HG03060 (cell line): ENCODE measurements at regions not wholly inside any gene's neighbourhood (a gene's known extent, or its start where the extent isn't known, plus 50 kb on each side); places are given as distances from the start of the nearest gene placed in this dataset.

Experiments
- ATAC-seq: cut with Tn5 transposase; IDR thresholded peaks from one replicate; pipeline ENCODE4 v1.9.1; 2021; ENCODE audit warnings: low read depth, moderate number of reproducible peaks; ENCODE audit not compliant: unreplicated experiment

DNA sequence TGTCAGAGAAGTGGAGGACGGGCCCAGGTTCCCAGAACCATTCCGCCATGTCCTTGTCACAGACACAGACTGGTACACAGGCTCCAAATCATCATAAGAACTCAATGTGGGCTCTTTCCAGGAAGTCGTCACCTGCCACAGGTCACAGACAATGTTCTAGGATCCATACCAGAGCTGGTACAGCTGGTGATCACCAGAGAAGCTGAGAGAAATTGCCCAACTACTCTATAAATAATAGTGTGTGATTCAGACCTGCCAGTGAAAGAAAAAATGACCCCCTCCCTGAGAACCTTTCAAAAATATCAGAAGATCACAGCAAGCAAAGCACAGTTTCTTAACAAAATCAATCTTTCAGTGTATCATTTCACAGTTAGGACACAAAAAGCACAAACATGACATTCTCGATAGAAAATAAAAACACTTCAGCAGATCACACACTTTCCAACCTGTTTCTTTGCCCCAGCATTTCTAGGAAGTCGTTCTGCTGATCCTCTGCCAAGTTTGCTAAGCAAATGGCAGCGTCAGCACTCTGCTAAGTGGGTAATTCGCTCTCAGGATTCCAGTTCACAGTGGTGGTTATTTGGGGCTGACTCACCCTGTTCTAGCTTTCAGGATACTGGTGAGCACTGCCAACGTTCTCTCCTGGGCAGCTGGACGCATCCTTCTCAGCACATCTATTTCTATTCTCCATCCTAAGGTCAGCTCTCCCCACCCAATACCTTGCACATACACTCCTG is 223.3 kb upstream of the SFSWAP start:
- no peak for ATAC-seq

DNA sequence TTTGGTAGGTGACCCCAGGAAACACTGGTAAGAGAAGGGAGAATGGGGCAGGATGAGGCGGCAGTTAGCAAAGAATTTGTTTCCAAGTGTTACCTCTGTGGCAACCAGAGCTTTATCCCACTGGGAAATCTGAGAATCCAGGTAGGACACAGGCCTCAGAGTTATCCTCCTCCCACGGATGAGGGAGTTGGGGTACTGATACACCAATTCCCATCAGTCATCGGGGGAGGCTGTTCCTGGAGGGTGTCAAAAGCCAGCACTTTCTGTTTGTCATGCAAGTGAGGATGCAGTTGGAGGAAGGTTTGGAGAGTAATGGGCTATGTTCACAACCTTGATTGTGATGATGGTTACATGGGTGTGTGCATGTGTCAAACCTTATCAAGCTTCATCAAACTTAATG is 221.2 kb upstream of the SFSWAP start:
- no peak for ATAC-seq

DNA sequence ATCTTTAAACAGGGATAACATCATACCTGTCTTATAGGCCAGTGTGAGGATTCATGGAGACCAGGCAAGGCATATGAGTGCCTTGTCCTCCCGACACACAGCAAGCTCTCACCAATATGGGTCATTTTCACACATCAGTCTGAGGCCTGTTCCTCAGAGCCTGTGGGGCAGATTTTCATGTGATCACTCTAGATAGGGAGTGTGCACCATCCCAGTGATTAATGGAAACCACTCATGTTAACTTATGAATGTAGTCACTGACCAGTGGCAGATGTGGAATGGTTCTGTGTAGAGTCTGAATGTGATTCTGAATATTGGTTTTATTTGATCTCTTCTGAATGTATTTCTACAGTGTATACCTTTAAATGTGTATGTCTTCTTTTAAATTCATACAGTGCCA is 219.7 kb upstream of the SFSWAP start:
- no peak for ATAC-seq

DNA sequence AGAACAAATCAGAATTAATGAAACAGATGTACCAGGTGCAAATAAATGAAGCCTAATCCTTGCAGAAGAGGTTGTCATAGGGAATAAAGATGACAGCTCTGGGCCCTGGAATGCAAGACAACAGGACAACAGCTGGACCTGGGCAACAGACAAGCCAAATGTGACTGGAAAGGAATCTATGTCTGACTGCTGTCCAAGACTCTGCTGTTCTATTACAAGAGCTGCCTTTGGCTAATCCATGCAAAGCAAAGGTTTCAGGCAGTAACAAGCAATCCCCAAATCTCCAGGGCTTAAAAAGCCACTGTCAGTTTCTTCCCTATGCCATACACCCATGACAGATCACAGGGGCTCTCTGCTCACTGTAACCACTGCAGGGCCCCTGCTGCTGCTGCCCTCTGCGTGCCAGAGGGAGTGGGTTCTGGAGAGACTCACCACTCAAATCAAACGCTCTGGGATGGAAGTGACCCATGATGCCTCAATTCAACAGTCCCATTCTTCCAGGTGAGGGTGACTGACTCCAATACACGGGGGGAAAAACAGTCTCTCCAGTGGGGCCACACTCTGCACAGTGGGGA is 218.9 kb upstream of the SFSWAP start:
- ATAC-seq, result no peak

DNA sequence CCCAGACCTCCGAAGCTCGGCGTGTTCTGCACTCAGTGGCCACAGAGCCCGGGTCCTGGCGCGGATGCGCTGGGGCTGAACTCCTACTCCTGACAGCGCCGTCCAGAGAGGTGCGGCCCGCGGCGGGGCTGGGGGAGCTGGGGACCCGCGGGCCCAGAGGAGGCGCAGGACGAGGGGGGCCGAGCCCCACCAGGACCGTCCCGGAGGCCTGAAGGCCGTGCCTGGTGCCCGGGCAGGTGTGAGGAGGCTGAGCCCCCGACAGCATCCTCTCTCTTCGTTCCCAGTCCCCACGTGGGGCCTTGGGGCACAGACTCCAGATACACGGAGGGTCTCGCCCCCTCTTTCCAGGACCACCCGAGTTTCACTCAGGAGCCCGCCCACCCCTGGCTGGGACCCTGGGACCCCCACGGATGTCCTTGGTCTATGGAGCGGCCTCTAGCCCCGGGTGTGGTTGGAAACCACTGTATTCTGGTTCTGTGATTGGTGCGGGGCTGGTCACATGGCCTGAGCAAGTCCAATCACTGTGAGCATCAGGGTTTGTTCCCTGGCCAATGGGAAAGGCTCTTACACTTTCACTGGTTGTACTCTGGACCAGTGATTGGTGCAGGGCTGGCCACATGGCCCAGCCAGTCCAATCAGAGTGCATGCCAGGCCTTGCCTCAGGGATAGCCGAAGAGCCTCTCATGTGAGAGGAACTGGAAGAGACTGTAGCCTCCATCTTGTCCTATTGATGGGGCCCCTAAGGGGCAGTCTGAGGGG is 217.6 kb upstream of the SFSWAP start:
- no peak for ATAC-seq

DNA sequence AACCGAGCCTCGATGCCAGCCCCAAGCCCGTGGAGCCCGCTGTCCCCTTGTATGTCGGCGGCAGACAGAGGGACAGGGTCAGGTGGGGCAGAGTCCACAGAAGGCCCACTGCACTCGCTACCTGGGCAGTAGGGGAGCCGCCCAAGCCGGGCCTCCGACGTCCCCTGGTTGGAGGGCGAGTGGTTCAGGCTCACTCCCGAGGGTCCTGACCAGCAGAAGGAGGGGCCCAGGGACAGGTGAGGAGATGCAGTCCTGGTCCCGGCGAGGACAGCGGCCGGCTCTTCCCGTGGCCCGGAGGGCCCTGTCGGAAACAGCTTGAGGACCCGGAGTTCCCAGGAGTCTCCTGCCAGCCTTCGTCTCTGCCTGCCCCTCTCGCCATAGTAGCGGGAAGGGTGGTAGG is 216.7 kb upstream of the SFSWAP start:
- no peak for ATAC-seq

DNA sequence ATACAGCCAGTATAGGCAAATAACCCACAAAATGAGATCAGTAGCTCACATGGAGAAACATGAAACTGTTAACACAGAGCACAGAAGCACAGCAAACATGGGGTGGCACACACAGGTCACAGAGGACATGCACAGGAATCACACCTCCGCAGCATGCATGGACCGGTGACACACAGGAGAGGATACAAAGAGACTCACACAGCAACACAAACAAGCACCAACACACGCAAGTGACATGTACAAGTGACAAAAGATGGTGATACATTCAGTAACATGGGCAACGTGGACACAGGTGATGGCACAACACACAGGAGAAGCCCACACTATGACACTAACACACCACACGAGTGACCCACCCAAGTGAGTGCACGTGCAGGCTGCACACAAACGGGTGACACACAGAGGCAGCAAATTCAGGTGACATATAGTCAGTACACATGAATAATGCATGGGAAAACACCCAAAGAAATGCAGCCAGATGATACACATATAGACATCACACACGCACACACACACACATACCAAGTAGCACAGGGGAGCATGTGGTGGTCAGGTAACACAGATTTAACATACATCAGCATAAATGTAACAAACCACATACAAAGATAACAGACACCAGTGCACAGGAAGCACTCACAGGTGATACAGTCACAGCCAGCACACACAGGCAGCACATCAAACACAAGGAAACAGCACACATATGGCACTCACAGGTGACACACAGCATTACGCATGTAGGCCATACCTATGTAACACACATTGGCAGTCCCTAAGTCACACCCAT is 216.0 kb upstream of the SFSWAP start:
- ATAC-seq, result no peak

DNA sequence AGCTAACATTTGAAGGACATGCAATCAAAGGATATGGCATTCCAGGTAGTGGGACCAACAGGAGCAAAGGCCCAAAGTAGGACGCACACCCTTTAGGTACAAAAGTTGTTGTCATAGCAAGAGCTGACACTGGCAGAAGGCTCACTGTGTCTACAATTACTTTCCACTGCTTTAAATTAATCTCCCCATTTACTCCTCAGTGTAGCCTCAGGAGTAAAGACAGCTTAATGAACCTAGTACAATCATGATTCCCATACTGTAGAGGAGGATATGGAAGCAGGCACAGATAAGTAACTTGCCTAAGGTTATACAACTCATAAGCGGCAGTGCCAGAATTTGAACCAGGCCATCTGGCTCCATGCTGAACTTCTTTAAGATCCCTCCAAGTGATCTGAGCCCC is 212.9 kb upstream of the SFSWAP start:
- no peak for ATAC-seq

DNA sequence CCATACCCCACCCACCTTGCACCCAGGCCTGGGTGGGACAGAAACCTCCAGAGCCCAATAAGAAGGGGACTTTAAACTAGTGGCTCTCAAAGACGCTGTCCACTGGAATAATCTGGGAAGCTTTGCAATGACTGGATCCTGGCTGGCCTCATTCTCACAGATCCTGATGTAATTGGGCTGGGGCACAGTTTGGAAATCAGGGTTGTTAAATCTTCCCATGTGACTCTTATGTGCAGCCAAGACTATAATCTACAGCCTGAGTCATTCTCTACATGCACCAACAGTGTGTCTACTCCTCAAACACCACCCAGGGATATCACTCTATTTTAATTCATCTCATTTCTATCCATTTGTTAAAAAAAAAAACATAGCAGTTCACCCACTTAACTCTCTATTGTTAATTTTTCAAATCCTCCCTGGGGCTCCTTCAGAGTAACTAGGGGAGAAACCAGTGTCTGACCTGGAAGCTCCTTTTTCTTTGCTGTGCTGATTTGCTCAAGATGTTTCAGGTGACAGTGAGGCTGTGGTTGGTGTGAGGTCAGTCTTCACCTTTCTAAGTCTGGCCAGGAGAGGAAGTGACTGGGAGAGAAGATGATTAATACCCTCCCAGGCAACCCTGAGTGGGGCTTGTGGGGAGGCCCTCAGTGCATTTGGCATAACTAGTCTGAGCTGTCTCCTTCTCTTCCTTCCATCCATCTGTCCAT is 211.6 kb upstream of the SFSWAP start:
- ATAC-seq, result peak; percentile 54

DNA sequence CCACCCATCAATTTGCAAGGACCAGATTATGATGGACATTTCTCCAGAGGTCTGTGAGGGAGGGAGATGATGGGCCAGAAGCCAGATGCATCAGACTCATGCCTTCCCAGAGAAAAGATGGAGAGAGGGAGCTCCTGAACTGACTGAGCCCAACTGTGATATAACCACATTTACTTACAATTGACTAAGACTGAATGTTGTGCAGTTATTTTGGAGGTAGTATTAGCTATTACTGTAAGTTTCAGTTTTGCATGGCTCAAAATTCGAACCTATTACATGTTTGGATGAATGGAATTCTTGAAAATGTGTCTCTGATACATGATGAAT is 211.1 kb upstream of the SFSWAP start:
- ATAC-seq, result no peak

DNA sequence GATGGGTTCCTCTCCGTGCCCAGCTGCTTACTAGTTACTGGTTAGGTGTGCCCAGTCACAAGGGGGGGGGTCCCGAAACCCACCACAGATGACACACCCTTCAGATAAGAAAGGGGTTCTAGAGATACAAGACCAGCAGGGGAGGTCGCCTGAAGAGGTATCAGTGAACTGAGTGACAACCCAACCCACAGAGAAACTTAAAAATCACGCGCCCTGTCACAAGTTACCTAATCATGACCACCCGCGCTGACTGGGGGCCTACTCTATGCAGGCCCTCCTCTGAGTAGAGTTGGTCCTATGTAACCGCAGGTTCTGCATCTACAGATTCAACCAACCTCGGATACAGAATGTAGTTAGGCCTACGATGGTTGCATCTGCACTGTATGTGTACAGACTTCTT is 210.3 kb upstream of the SFSWAP start:
- ATAC-seq, result no peak

DNA sequence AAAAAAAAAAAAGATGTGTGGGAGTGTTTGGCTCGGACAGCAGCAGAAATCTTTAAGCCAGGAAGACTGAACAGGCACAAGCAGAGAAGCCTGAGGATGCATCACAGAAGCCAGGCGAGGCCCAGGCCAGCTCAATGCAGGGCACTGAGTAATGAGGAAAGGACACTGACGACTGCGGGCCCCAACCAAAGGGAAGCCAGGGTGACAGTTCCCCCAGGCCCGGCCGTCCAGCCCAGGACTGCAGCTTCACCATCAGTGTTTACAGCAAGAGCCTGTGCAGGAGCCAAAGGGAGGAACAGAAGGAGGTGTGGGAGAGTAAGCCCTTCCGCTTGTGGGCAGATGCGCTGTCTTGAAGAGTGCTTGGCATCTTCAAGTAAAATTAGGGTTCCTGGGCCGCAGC is 205.3 kb upstream of the SFSWAP start:
- no peak for ATAC-seq

DNA sequence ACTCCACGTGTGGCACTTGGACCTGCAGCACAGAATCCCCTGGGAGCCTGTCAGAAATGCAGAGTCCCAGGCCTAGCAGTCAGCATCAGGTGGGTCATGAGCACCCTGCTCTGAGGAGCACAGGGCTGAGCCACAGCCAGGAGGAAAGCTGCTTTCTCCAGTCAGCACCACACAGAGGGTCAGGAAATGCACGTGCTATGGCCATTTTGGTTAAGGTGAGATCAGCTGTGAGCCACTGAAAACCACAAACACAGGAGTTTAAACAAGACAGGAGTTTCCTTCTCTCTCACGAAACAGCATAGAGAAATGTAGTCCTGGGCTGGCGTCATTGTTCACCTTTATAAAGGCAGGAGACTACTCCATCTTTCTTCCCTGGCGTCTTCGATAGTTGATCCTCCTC is 204.5 kb upstream of the SFSWAP start:
- no peak for ATAC-seq

DNA sequence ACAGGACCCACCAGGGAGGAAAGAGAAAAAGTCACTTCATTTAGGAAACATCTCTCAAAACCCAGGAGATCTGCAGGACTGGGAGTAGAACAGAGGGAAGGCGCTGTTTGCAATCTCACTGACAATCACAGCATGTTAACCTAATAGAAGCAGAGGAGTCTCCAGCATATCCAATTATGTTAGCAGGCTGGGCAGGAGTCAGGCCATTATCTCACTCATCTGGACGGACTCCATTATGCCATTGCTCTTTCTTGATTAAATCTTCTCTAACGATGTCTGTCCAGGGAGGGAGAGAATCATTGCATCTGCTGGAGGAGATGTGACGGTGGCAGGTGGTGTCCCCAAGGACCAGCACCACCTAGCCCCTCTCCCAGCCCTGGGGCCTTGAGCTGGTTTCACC is 203.8 kb upstream of the SFSWAP start:
- no peak for ATAC-seq

DNA sequence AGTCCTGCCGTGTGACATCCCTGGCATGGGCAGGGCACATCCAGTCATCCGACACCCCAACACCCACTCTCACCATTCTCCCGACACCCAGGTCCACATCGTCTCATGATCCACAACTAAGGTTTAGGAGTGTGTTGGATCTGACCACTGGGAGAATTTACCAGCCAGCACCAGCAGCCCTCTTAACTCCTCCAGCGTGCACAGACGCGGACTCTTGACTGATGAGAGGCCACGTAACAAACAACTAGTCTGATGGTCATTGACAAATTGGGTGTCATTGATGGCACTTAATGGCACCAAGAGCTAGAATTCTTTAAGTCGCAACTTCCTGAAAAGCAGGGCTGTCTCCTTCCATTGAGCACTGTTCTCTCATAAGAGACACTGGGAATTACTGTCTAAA is 203.0 kb upstream of the SFSWAP start:
- ATAC-seq, result no peak

DNA sequence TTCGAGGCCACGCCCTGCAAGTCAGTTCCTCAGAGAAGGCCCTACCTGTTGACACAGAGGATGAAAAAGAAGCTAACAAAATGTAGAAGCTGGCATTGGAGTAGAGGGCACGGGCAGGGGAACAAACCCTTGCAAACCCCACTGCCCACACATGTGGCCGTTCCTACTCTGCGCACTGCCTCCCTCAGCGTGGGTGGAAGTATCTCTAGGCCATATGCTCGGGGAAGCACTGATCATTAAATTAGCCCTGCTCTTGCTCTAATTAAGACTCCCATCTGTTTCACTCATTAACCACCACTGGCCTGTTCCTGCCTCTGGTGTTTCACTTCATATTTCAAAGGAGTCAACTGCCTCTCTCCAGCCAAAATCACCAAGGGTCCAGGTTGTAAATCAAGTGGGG is 201.2 kb upstream of the SFSWAP start:
- ATAC-seq, result no peak

DNA sequence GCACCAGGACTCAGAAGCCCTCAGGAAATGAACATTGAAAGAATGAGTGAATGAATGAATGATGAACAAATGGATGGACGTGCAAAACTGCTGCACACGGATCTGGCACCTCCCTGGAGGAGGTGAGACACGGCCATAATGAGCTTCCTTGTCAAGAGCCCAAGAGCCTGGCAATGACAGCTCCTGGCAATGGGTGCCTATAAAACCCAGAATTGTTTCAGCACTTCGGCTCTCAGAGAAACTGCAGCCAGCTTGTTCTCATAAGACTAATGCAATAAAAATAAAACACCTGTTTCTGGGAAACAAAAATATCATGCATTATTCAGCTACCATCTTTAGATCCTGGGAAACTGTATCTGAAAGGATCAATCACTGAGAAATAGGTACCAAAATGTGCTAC is 200.5 kb upstream of the SFSWAP start:
- ATAC-seq, result no peak

DNA sequence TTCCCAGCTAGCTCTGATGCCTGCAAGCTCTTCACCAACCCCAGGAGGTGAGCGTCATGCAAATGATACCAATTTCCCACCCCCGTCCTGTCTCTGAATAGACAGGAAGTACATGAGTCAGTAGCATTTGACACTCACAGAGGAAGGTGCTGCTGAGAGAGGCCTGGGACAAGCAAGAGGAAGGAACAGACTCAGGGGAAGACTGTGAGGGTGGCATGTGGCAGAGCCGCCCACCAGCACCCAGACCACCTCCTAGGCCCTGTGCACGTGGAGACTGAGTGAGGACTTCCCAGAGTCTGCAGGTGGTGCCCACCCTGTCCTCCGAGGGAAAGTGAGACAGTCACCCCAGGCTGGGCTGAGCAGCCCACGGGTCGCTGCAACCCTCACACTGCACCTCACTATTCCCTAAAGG is 199.5 kb upstream of the SFSWAP start:
- ATAC-seq, result peak; percentile 85

DNA sequence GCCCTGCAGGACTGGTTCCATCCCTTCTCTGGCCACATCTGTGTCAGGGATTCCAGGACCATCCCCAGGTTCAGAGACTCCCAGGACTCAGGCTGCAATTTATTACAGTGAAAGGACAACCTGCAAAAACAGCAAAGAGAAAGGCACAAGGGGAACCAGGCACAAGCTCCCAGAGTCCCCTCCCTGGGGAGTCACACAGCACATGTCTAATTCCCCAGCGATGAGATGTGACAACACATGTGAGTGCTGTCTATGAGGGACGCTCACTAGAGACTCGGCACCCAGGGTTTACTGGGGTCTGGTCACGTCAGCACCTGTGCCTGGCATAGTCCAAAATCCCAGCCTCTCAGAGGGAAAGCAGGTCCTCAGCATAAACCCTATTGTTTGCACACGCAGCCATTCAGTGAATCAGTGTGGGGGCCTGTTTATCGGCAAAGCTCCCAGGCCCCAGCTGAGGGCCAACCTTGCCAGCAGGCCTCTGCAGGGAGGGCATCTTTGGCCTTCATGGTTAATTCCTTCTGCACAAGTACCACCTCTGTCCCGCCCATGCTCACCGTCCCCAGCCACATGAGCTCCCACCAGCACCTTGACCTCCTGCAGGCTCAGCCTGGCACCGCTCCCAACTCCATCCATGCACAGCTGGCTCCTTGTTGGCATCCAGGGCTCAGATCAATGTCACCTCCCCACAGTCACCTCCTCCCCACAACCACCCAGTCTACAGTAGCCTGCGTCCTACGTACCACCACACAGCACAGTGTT is 198.9 kb upstream of the SFSWAP start:
- ATAC-seq, result peak; percentile 35

DNA sequence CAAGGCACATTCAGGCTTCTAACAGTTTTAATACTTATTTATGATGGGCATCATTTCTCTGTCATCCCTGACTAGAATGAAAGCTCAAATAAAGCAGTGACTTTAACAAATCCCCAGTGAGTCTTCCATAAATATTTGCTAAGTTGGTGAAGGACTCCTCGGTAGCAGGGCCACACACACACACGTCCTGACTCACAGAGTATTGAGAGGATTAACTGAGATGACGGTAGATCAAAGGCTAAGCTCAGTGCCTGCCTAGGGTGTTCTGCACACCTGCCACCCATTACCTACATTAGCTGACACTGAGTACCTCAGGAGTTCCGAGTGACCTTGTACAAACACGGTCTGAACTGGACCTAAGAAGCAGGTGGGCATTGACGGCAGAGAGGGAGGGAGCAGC is 197.3 kb upstream of the SFSWAP start:
- no peak for ATAC-seq
